H1 (cell line): ENCODE measurements at regions not wholly inside any gene's neighbourhood (a gene's known extent, or its start where the extent isn't known, plus 50 kb on each side); places are given as distances from the start of the nearest gene placed in this dataset.

Experiments
- KDM1A ChIP-seq: fragments of 200-600, 300-600 bp; sonication (generic); IDR thresholded peaks from 2 replicates; pipeline ENCODE4 v1.7.1; 2016; ENCODE audit warnings: mild to moderate bottlenecking, low read length, borderline replicate concordance
- RBBP5 ChIP-seq: IDR thresholded peaks from 2 replicates; pipeline ENCODE4 v1.7.1; 2012; ENCODE audit warnings: low read depth, mild to moderate bottlenecking, inconsistent platforms, low read length, moderate library complexity, borderline replicate concordance
- TF ChIP-seq, protein P1 (sequence below), 3 experiments: IDR thresholded peaks; 1 replicate in 2 of 3; 2 replicates in 1 of 3; pipeline versions ENCODE4 v1.5.1 to v1.6.1; 2011; ENCODE audit warnings: low read length in 3 of 3, mild to moderate bottlenecking in 3 of 3, inconsistent platforms in 2 of 3, low read depth in 1 of 3, moderate library complexity in 1 of 3; ENCODE audit not compliant: insufficient read depth in 1 of 3; ENCODE audit errors: control extremely low read depth in 1 of 3
- TF ChIP-seq, protein P2 (sequence below): IDR thresholded peaks from 2 replicates; pipeline ENCODE4 v1.6.1; 2012; ENCODE audit warnings: inconsistent platforms
- TF ChIP-seq, protein P3 (sequence below): fragments of 300-600 bp; sonication (generic); IDR thresholded peaks from 2 replicates; pipeline ENCODE4 v1.7.1; 2012; ENCODE audit warnings: low read length, moderate library complexity, mild to moderate bottlenecking, inconsistent platforms; ENCODE audit not compliant: insufficient replicate concordance

DNA sequence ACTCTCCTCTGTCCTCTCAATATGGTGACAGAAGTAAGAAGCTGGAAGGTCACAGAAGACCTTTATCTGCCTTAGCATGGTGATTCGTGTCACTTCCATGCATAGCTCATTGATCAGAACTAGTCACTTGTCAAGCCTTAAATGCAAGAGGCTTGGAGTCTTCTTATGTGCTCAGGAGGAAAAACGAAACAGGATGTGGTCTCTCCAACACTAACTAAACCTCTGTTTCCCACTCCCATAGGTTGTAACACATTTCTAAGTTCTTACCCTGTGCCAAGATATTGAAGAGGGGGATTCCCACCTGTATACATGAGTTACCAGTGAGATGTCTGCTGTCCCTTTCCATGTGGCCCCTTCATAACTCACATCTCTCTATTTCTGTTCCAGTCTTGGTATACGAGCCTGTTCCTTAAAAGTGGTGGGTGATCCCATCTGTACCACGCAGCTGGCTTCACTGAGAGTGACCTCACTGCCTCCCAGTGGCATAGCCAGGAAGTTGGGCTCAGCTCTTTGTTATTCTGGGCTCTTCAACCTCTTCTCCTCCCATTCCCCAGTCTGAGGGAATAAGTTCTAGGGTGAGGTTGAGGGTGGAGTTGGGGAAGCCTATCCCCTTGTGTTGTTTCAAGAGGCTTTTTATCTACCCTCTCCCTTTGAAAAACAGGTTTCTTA lies 203.2 kb upstream of the PPP2R3A start (continued):
- TF ChIP-seq, protein P1, sequence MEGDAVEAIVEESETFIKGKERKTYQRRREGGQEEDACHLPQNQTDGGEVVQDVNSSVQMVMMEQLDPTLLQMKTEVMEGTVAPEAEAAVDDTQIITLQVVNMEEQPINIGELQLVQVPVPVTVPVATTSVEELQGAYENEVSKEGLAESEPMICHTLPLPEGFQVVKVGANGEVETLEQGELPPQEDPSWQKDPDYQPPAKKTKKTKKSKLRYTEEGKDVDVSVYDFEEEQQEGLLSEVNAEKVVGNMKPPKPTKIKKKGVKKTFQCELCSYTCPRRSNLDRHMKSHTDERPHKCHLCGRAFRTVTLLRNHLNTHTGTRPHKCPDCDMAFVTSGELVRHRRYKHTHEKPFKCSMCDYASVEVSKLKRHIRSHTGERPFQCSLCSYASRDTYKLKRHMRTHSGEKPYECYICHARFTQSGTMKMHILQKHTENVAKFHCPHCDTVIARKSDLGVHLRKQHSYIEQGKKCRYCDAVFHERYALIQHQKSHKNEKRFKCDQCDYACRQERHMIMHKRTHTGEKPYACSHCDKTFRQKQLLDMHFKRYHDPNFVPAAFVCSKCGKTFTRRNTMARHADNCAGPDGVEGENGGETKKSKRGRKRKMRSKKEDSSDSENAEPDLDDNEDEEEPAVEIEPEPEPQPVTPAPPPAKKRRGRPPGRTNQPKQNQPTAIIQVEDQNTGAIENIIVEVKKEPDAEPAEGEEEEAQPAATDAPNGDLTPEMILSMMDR (IDR thresholded peaks at IDR 0.05; ENCODE audit: control extremely low read depth in 1 of 3, insufficient read depth in 1 of 3, low read depth in 1 of 3, low read length in 3 of 3) = peak; percentile 40 to 53 (median 51)
- TF ChIP-seq, protein P2, sequence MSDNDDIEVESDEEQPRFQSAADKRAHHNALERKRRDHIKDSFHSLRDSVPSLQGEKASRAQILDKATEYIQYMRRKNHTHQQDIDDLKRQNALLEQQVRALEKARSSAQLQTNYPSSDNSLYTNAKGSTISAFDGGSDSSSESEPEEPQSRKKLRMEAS = no peak
- no peak for TF ChIP-seq RBBP5
- no peak for TF ChIP-seq KDM1A
- TF ChIP-seq, protein P3, sequence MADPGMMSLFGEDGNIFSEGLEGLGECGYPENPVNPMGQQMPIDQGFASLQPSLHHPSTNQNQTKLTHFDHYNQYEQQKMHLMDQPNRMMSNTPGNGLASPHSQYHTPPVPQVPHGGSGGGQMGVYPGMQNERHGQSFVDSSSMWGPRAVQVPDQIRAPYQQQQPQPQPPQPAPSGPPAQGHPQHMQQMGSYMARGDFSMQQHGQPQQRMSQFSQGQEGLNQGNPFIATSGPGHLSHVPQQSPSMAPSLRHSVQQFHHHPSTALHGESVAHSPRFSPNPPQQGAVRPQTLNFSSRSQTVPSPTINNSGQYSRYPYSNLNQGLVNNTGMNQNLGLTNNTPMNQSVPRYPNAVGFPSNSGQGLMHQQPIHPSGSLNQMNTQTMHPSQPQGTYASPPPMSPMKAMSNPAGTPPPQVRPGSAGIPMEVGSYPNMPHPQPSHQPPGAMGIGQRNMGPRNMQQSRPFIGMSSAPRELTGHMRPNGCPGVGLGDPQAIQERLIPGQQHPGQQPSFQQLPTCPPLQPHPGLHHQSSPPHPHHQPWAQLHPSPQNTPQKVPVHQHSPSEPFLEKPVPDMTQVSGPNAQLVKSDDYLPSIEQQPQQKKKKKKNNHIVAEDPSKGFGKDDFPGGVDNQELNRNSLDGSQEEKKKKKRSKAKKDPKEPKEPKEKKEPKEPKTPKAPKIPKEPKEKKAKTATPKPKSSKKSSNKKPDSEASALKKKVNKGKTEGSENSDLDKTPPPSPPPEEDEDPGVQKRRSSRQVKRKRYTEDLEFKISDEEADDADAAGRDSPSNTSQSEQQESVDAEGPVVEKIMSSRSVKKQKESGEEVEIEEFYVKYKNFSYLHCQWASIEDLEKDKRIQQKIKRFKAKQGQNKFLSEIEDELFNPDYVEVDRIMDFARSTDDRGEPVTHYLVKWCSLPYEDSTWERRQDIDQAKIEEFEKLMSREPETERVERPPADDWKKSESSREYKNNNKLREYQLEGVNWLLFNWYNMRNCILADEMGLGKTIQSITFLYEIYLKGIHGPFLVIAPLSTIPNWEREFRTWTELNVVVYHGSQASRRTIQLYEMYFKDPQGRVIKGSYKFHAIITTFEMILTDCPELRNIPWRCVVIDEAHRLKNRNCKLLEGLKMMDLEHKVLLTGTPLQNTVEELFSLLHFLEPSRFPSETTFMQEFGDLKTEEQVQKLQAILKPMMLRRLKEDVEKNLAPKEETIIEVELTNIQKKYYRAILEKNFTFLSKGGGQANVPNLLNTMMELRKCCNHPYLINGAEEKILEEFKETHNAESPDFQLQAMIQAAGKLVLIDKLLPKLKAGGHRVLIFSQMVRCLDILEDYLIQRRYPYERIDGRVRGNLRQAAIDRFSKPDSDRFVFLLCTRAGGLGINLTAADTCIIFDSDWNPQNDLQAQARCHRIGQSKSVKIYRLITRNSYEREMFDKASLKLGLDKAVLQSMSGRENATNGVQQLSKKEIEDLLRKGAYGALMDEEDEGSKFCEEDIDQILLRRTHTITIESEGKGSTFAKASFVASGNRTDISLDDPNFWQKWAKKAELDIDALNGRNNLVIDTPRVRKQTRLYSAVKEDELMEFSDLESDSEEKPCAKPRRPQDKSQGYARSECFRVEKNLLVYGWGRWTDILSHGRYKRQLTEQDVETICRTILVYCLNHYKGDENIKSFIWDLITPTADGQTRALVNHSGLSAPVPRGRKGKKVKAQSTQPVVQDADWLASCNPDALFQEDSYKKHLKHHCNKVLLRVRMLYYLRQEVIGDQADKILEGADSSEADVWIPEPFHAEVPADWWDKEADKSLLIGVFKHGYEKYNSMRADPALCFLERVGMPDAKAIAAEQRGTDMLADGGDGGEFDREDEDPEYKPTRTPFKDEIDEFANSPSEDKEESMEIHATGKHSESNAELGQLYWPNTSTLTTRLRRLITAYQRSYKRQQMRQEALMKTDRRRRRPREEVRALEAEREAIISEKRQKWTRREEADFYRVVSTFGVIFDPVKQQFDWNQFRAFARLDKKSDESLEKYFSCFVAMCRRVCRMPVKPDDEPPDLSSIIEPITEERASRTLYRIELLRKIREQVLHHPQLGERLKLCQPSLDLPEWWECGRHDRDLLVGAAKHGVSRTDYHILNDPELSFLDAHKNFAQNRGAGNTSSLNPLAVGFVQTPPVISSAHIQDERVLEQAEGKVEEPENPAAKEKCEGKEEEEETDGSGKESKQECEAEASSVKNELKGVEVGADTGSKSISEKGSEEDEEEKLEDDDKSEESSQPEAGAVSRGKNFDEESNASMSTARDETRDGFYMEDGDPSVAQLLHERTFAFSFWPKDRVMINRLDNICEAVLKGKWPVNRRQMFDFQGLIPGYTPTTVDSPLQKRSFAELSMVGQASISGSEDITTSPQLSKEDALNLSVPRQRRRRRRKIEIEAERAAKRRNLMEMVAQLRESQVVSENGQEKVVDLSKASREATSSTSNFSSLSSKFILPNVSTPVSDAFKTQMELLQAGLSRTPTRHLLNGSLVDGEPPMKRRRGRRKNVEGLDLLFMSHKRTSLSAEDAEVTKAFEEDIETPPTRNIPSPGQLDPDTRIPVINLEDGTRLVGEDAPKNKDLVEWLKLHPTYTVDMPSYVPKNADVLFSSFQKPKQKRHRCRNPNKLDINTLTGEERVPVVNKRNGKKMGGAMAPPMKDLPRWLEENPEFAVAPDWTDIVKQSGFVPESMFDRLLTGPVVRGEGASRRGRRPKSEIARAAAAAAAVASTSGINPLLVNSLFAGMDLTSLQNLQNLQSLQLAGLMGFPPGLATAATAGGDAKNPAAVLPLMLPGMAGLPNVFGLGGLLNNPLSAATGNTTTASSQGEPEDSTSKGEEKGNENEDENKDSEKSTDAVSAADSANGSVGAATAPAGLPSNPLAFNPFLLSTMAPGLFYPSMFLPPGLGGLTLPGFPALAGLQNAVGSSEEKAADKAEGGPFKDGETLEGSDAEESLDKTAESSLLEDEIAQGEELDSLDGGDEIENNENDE = no peak
